OCI-LY3 (cell line): ENCODE measurements at regions not wholly inside any gene's neighbourhood (a gene's known extent, or its start where the extent isn't known, plus 50 kb on each side); places are given as distances from the start of the nearest gene placed in this dataset.

Experiments used
- CTCF ChIP-seq: fragments of 200-600, 300-600 bp; sonication (generic); IDR thresholded peaks from 2 replicates; pipeline ENCODE4 v1.5.1; 2014; ENCODE audit warnings: antibody characterized with exemption, low read length, low read depth
- EZH2phosphoT487 ChIP-seq: fragments of 200-600 bp; shearing (Covaris generic); IDR thresholded peaks from 2 replicates; pipeline ENCODE4 v1.6.1; 2018; ENCODE audit warnings: antibody characterized with exemption, mixed run types, low read depth

GRCh38 chr9:99666571-99666970, 155.1 kb upstream of the NR4A3 start:
- TF ChIP-seq CTCF: no peak
- TF ChIP-seq EZH2phosphoT487: no peak
